ENCODE measurements at regions not wholly inside any gene's neighbourhood (a gene's known extent, or its start where the extent isn't known, plus 50 kb on each side); places are given as distances from the start of the nearest gene placed in this dataset.

DNA sequence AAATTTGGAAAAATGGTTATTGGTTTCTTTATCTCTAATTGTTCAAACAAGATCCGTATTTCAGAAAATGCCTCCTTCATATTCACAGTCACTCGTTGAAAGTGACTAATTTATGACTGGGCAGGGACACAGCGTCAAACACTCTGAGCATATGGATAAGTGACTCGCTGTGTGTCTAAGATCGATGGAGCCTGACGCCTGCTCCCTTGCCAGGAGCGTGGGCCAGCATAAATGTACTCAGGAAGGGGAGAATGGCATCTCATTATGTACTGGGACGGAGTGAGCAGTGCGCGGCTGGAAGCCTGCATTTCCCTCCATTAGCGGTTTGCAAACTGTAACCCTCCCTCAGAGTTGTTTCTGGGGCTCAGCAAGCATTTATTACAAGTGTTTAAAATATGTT, 79.8 kb upstream of the CAST start:
- no peaks in the 10 kb centered on the region for H3K9me3 Mint-ChIP-seq (ENCODE audit: low read depth)
- peaks cover 42% of the 10 kb centered on the region for H3K27me3 Mint-ChIP-seq
- DNase-seq (no peak), ATAC-seq (no peak)
- no peak overlapping the region for H3K4me3 Mint-ChIP-seq
- H3K36me3 Mint-ChIP-seq, result no peaks in the 10 kb centered on the region
- H3K4me1 Mint-ChIP-seq, result peaks cover 6% of the 10 kb centered on the region
- CTCF ChIA-PET, result no interaction called here
- H3K27ac Mint-ChIP-seq, result no peak overlapping the region

DNA sequence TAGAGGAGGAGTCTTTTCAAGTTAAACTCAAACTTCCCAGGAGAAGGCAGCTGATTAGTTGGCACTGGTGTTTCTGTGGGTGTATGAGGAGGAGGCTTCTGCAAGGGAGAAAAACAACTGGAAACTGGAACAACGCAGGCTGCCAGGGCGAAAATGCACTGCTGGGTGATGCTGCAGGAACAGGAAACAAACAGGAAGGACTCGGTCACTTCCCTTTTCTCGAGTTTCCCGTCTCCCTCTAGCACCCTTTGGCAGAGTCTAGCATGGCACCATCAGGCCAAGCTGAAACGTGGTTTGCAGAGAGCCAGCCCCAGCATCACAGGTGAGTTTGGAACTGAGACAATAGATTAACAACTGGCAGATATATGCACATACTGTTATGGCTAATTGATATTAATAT, 77.5 kb upstream of the CAST start:
- ATAC-seq, result no peak
- H3K36me3 Mint-ChIP-seq, result no peaks in the 10 kb centered on the region
- H3K27me3 Mint-ChIP-seq, result peaks cover 49% of the 10 kb centered on the region
- H3K27ac Mint-ChIP-seq, result no peak overlapping the region
- H3K4me1 Mint-ChIP-seq, result peaks cover 6% of the 10 kb centered on the region
- CTCF ChIA-PET, result no interaction called here
- no peak overlapping the region for H3K4me3 Mint-ChIP-seq
- no peak for DNase-seq
- no peaks in the 10 kb centered on the region for H3K9me3 Mint-ChIP-seq (ENCODE audit: low read depth)

DNA sequence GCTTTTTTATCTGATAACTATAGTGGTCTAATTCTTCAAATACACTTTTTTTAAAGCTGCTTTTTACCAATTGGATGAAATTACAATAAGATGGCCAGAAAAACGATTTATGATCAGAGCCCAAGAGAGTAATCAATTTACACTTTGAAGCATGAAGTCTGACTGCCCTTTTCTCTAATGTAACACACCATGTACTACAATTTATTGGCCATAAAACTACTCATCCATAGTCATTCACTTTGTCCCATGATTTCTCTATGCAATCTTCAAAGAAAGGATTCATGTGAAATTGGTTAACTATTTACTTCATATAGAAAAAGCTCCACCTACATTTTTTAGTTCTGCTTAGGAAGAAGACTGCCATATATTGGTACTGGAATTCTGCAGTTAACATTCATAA, 73.6 kb upstream of the CAST start:
- CTCF ChIA-PET, result interaction anchor here (1.7 kb wide), 1 partner anchor 14 kb away, joined by 9 read pairs; no protein-coding TSS in a partner anchor
- Mint-ChIP-seq H3K27me3 (peaks cover 54% of the 10 kb centered on the region), H3K36me3 (no peaks in the 10 kb centered on the region)

DNA sequence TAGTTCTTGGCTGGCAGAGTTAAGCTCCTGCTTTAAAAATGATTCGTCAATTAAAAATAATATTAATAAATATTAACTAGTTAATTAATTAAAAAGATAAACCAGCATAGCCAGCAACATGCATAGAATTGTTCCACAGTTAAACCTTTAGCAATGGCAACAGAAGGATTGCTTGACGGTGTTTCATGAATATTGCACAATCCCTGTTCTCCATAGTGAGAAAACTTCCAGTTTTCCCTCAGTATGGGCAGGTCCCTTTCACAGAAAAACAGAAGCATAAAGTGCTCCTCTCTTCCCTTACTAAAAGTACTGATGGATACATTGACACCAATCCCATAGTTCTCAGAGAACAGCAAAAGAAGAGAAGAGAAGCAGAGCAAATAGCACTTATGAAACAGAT, 71.4 kb upstream of the CAST start:
- H3K4me1 Mint-ChIP-seq, result no peaks in the 10 kb centered on the region
- H3K36me3 Mint-ChIP-seq, result no peaks in the 10 kb centered on the region
- no peak for DNase-seq
- no peak for ATAC-seq
- CTCF ChIA-PET, result no interaction called here
- no peak overlapping the region for H3K4me3 Mint-ChIP-seq
- peaks cover 46% of the 10 kb centered on the region for H3K27me3 Mint-ChIP-seq
- no peak overlapping the region for H3K27ac Mint-ChIP-seq
- no peaks in the 10 kb centered on the region for H3K9me3 Mint-ChIP-seq (ENCODE audit: low read depth)

More for the DNA sequence above, 73.6 kb upstream of the CAST start:
- no peak overlapping the region for H3K27ac Mint-ChIP-seq
- ATAC-seq (no peak), DNase-seq (no peak)
- no peaks in the 10 kb centered on the region for H3K9me3 Mint-ChIP-seq (ENCODE audit: low read depth)
- peaks cover 6% of the 10 kb centered on the region for H3K4me1 Mint-ChIP-seq
- no peak overlapping the region for H3K4me3 Mint-ChIP-seq

DNA sequence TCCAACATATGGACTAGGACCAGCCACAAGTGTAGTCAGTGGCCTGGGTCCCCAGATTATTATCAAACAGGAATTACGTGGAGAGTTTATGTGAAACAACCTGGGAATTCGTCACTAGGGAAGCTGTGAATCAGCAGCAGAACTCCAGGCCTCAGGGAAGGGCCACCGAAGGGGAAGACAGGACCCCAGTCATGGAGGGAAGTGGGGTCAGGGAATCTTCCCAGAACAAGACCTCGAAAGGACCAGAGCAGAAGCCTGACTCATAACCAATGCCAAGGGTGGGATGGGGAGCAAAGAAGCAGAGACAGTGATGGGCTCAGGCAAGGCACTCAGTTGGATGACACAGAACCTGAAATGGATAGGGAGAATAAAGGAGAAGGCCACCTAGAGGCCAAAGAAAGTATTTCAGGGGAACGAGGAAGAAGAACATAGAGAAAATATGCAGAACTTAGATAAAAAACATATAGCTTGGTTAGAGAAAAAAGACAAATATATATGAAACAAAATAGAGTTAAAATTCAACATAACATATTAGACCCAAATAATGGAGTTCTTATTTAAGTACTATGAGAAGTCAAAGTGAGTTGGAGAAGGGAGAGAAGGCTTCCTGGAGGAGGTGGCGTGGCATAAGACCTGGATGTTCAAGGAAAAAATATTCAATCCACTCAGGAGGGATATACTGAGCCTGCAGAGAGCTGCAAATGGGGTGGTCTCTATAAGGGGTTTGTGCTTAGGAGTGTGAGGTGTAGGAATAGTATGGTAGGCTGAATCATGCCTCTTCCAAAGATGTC, 66.7 kb upstream of the CAST start:
- CTCF ChIA-PET, result interaction anchor here (0.6 to 1.7 kb wide), 7 partner anchors 15 to 253 kb away, joined by 3 to 4 read pairs (median 3); no protein-coding TSS in a partner anchor
- H3K4me3 Mint-ChIP-seq, result no peak overlapping the region
- H3K27ac Mint-ChIP-seq, result no peak overlapping the region
- ATAC-seq (no peak), DNase-seq (no peak)
- H3K4me1 Mint-ChIP-seq, result peaks cover 2% of the 10 kb centered on the region
- peaks cover 38% of the 10 kb centered on the region for H3K27me3 Mint-ChIP-seq
- H3K9me3 Mint-ChIP-seq (ENCODE audit: low read depth), result no peaks in the 10 kb centered on the region
- no peaks in the 10 kb centered on the region for H3K36me3 Mint-ChIP-seq

DNA sequence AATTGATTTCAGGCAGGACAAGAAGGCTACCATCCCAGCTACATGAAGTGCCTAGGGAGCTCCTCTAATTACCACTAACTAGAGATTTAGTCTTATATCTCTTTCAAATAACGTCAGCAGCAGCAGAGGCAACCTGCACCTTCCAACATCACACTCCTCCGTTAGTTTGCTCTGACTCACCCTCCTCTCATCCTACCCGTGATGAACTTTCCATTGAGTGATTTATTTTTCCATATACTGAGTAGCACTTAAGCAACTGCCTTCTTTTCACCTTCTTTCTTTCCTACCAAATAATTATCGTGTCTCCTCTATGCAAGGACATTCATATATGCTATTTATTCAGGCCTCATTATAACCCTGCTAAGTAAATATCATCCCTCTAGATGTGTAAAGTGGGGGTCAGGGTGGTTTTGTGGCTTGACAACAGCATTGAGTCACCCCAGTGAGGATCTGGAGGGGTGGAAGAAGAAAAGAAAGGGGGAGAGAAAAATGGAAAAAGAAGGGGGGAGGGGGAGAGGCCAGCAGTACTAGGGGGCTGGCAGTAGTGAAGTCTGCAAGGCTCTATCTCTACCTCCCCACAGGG, 64.6 kb upstream of the CAST start:
- DNase-seq, result no peak
- no peak overlapping the region for H3K27ac Mint-ChIP-seq
- no peaks in the 10 kb centered on the region for H3K9me3 Mint-ChIP-seq (ENCODE audit: low read depth)
- H3K4me1 Mint-ChIP-seq, result peaks cover 2% of the 10 kb centered on the region
- H3K4me3 Mint-ChIP-seq, result no peak overlapping the region
- peaks cover 38% of the 10 kb centered on the region for H3K27me3 Mint-ChIP-seq
- no peaks in the 10 kb centered on the region for H3K36me3 Mint-ChIP-seq
- CTCF ChIA-PET, result interaction anchor here (2.1 kb wide), 1 partner anchor 252 kb away, joined by 9 read pairs; no protein-coding TSS in a partner anchor
- ATAC-seq, result peak; percentile 51

DNA sequence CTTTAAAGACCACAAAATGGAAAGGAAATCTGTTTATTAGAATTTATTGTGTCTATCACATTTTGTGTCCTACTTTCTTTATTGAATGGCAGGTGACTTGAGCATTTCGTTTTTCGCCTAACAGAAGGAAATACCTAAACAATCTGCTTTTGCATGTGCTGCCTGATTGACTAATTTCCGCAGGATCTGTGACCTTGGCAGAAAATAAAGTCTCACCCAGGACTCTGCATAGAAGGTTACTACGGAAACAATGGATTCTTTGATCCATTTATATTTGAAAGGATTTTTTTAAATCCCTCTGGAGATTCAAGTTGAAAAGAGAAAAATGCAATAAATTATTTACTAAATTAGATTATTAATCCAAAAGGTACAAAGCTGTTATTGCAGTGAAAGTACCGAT, 61.0 kb upstream of the CAST start:
- no peak for ATAC-seq
- Mint-ChIP-seq H3K27ac (no peak overlapping the region), H3K4me3 (no peak overlapping the region), H3K4me1 (peaks cover 2% of the 10 kb centered on the region), H3K36me3 (no peaks in the 10 kb centered on the region), H3K27me3 (peaks cover 28% of the 10 kb centered on the region), H3K9me3 (ENCODE audit: low read depth) (no peaks in the 10 kb centered on the region)
- no peak for DNase-seq
- CTCF ChIA-PET, result interaction anchor here (0.7 to 5.8 kb wide), 17 partner anchors 9 to 742 kb away, joined by 3 to 49 read pairs (median 5); no protein-coding TSS in a partner anchor

DNA sequence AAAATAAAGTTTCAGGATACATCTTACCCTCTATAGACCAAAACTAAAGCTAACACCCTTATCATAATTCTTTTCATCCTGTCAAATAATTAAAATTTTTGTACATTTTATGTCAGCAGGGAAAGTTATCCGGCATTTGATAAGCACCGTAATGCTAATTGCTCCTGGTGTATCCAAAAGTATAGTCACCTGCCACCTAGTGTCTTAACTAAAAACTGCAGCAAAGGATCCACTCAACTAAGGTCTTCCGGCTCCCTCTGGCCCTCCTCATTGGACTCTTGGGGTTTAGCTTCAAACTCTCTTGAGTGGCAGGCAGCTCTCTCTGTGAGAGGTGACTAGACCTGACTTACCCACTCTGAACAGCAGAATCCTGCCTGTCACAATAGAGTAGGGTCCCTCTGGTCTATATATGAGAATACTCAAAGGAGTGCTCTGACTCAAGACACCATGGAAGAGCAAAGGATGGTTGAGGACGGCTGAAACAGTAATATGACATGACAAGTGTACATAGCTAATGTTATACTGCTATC, 60.4 kb upstream of the CAST start:
- peaks cover 28% of the 10 kb centered on the region for H3K27me3 Mint-ChIP-seq
- CTCF ChIA-PET, result interaction anchor here (0.7 to 5.8 kb wide), 16 partner anchors 10 to 743 kb away, joined by 3 to 49 read pairs (median 6); no protein-coding TSS in a partner anchor
- H3K27ac Mint-ChIP-seq, result no peak overlapping the region
- H3K36me3 Mint-ChIP-seq, result no peaks in the 10 kb centered on the region
- H3K4me1 Mint-ChIP-seq, result peaks cover 2% of the 10 kb centered on the region
- H3K4me3 Mint-ChIP-seq, result no peak overlapping the region
- peak; percentile 76 for ATAC-seq
- no peaks in the 10 kb centered on the region for H3K9me3 Mint-ChIP-seq (ENCODE audit: low read depth)
- peak; percentile 64 for DNase-seq

DNA sequence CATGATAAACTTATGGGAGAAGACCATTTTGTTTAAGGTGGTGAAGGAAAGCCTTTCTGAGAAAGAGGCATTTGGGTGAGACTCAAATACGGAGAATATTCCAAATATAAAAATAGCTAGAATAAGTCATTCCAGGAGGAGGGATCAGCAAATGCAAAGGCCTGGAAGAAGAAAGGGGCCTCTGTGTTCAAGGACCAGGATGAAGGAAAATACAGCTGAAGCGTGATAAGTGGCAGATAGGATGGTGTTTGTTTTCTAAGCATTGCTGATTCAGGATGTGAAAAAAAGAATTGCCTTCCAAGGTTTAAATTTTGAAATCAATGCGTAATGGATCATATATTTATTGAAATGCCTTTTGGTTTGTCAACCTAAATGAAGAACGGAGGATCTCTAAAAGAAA, 59.4 kb upstream of the CAST start:
- Mint-ChIP-seq H3K36me3 (no peaks in the 10 kb centered on the region), H3K9me3 (ENCODE audit: low read depth) (no peaks in the 10 kb centered on the region), H3K27ac (no peak overlapping the region), H3K4me3 (no peak overlapping the region), H3K27me3 (peaks cover 25% of the 10 kb centered on the region), H3K4me1 (no peaks in the 10 kb centered on the region)
- ATAC-seq (no peak), DNase-seq (no peak)
- CTCF ChIA-PET, result interaction anchor here (2.0 to 5.8 kb wide), 7 partner anchors 12 to 266 kb away, joined by 6 to 49 read pairs (median 18); no protein-coding TSS in a partner anchor

DNA sequence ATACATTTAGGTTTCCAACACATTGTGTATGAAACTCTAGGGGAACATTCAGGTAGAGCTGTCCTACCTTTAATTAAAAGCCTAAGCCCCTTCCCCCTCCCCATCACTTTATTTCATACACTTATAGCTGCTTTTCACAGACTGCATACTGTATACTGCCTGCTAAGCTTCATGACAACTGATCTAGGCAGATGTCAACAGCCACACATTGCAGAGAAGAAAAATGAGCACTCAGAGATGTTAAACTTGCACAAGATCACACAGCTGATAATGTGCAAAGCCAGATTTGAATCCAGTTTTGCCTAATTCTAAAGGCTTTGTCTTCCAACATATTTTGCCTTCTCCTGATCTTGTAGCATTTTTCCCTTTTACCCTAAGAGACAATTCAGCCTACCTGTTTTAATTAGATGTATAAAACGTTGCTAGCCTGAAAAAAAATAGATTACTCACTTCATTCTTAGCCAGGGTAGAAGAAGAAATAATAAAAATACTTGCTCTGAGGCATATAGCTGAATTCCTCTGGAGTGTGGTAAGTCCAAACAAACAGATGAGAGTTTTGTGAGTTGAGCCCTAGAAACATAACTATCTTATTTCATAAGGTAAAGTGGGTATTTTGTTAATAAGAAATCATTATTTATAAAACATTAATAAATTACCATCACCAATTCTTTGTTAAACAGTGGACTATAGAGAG, 56.9 kb upstream of the CAST start:
- no peaks in the 10 kb centered on the region for H3K4me1 Mint-ChIP-seq
- no peaks in the 10 kb centered on the region for H3K36me3 Mint-ChIP-seq
- no peak for DNase-seq
- CTCF ChIA-PET, result no interaction called here
- no peaks in the 10 kb centered on the region for H3K9me3 Mint-ChIP-seq (ENCODE audit: low read depth)
- H3K4me3 Mint-ChIP-seq, result no peak overlapping the region
- H3K27me3 Mint-ChIP-seq, result peaks cover 20% of the 10 kb centered on the region
- H3K27ac Mint-ChIP-seq, result no peak overlapping the region
- ATAC-seq, result no peak

DNA sequence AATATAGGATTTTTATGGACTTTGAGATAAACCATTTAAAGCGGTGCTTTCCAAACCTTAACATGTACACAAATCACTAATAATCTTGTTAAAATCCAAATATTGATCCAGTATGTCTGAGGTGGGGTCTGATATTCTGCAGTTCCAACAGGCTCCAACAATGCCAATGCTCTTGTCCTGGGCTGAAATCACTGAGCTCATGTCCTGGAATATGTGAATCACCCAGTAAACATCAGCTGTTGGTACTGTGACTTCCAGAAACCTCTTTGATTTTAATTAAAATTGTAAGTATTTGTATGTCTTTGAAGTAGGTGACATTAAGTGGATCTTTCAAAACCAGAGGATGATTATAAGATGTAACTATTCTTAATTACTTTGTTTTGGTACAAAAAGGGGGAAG, 52.8 kb upstream of the CAST start:
- no peak overlapping the region for H3K4me3 Mint-ChIP-seq
- ATAC-seq (no peak), DNase-seq (no peak)
- no peaks in the 10 kb centered on the region for H3K36me3 Mint-ChIP-seq
- CTCF ChIA-PET, result interaction anchor here (1.5 kb wide), 1 partner anchor 264 kb away, joined by 4 read pairs; no protein-coding TSS in a partner anchor
- H3K27me3 Mint-ChIP-seq, result peaks cover 41% of the 10 kb centered on the region
- peaks cover 6% of the 10 kb centered on the region for H3K4me1 Mint-ChIP-seq
- no peak overlapping the region for H3K27ac Mint-ChIP-seq
- H3K9me3 Mint-ChIP-seq (ENCODE audit: low read depth), result no peaks in the 10 kb centered on the region

DNA sequence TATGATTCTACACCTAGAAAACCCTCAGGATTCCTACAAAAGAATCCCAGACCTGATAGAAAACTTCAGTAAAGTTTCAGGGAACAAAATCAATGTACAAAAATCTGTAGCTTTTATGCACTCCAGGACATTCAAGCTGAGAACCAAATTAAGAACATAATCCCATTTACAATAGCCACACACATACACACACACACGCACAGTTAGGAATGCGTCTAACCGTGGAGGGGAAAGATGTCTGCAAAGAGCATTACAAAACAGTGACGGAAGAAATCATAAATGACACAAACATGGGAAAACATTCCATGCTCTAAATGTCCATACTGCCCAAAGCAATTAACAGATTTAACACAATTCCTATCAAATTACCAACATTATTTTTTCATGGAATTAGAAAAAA, 51.4 kb upstream of the CAST start:
- Mint-ChIP-seq H3K9me3 (ENCODE audit: low read depth) (no peaks in the 10 kb centered on the region), H3K27me3 (peaks cover 41% of the 10 kb centered on the region), H3K36me3 (no peaks in the 10 kb centered on the region), H3K4me3 (no peak overlapping the region), H3K27ac (no peak overlapping the region), H3K4me1 (peaks cover 7% of the 10 kb centered on the region)
- no peak for DNase-seq
- CTCF ChIA-PET, result interaction anchor here (1.5 kb wide), 1 partner anchor 266 kb away, joined by 4 read pairs; no protein-coding TSS in a partner anchor
- ATAC-seq, result no peak

DNA sequence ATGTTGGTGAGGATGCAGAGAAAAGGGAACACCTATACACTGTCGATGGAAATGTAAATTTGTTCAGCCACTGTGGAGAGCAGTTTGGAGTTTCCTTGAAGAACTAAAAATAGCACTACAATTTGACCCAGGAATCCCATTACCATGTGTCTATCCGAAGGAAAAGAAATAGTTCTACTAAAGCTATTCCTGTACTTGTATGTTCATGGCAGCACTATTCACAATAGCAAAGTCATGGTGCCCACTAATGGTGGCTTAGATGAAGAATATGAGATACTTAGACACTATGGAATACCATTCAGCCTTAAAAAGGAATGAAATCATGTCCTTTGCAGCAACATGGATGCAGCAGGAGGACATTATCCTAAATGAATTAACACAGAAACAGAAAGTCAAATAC, 50.2 kb upstream of the CAST start:
- ATAC-seq, result no peak
- no peak for DNase-seq
- no peaks in the 10 kb centered on the region for H3K9me3 Mint-ChIP-seq (ENCODE audit: low read depth)
- peaks cover 41% of the 10 kb centered on the region for H3K27me3 Mint-ChIP-seq
- peaks cover 7% of the 10 kb centered on the region for H3K4me1 Mint-ChIP-seq
- H3K27ac Mint-ChIP-seq, result no peak overlapping the region
- H3K4me3 Mint-ChIP-seq, result no peak overlapping the region
- H3K36me3 Mint-ChIP-seq, result no peaks in the 10 kb centered on the region
- CTCF ChIA-PET, result interaction anchor here (0.7 kb wide), 1 partner anchor 11 kb away, joined by 3 read pairs; no protein-coding TSS in a partner anchor
